Heart left ventricle (tissue), 13 donors: ENCODE measurements at regions not wholly inside any gene's neighbourhood (a gene's known extent, or its start where the extent isn't known, plus 50 kb on each side); places are given as distances from the start of the nearest gene placed in this dataset.

ENCODE experiments used
- POLR2A ChIP-seq, 2 donors: fragments of 450-650 bp; IDR thresholded peaks; one replicate each; pipeline ENCODE4 v1.6.1; 2017; ENCODE audit warnings: antibody characterized with exemption in 2 of 2, mild to moderate bottlenecking in 2 of 2, moderate library complexity in 2 of 2
- TF ChIP-seq, protein P1 (sequence below), 12 donors: fragments of 200-600 bp; sonication (generic) in 4 of 12; IDR thresholded peaks; one replicate each; pipeline versions ENCODE4 v1.5.0 to v1.8.0; 2018 to 2022; ENCODE audit warnings: antibody characterized with exemption in 12 of 12, mild to moderate bottlenecking in 5 of 12
- donor health status: ischemic (EF 13 %, LVEDD 7.1; RV severe dilation, severe dysfunction).
- donor health status: DM: no; HTN: yes; CAD: no.
- donor health status: DM: no; HTN: no; CAD: no.
- donor health status: ischemic (EF 25% LVEDD 6.9; RV normal size, moderate dysfunction).
- donor health status: ischemic (EF 25% LVEDD 5.7; RV mildly dilated, moderate dysfunction).
- donor health status: ischemic (EF 35%, LVEDD 5.7; RV mildly dilated, moderate dysfunction).
- donor health status: nonischemic (EF 11% LVEDD 7.7; RV severe dilation, severe dysfunction).
- donor health status: DM: yes; HTN: yes; CAD: no.
- donor health status: PGD.
- donor health status: ischemic (EF 29% LVEDD 5.4; RV normal size, mild dysfunction).
- donor health status: nonischemic (EF 23%, LVEDD 6.1; RV moderate dilation, normal function).

DNA sequence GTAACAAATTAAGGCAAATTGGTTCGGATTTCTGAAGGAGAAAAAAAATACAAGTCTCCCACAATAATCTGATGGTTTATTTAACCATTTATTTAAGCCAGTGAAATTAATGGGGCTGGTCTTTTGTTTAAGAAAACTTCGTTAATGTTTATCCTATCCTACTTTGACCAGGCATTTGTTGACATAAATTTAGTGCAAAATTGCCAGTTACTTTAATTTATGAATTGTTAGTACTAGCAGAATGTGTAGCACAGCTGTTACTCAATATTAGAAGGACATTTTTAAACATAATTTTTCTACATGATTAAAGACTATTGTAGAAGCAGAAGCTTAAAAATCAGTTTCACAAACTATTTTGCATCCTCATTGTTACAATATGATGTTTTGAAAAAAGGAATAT lies 687.6 kb upstream of the PTBP2 start:
- no peak for TF ChIP-seq POLR2A (IDR thresholded peaks at IDR 0.05)
- TF ChIP-seq, protein P1, sequence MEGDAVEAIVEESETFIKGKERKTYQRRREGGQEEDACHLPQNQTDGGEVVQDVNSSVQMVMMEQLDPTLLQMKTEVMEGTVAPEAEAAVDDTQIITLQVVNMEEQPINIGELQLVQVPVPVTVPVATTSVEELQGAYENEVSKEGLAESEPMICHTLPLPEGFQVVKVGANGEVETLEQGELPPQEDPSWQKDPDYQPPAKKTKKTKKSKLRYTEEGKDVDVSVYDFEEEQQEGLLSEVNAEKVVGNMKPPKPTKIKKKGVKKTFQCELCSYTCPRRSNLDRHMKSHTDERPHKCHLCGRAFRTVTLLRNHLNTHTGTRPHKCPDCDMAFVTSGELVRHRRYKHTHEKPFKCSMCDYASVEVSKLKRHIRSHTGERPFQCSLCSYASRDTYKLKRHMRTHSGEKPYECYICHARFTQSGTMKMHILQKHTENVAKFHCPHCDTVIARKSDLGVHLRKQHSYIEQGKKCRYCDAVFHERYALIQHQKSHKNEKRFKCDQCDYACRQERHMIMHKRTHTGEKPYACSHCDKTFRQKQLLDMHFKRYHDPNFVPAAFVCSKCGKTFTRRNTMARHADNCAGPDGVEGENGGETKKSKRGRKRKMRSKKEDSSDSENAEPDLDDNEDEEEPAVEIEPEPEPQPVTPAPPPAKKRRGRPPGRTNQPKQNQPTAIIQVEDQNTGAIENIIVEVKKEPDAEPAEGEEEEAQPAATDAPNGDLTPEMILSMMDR (IDR thresholded peaks at IDR 0.05), result no peak
